IMR-90 (cell line): ENCODE measurements at regions not wholly inside any gene's neighbourhood (a gene's known extent, or its start where the extent isn't known, plus 50 kb on each side); places are given as distances from the start of the nearest gene placed in this dataset.

Experiments
- ATAC-seq: fragments of 200-7000 bp; cut with Tn5 transposase; 2 replicates; pipeline ENCODE4 v1.9.1; 2020; ENCODE audit warnings: low read depth, mild to moderate bottlenecking, moderate library complexity
- BruUV-seq: library from RNA; stranded (reverse); fragments of 400-500 nt; replicated peaks from 2 replicates; lab custom pipeline; 2021; lab: Mats Ljungman, UMichigan
- CTCF ChIA-PET: fragments of 300-600 bp; formaldehyde crosslinking; extraction: SDS; loops from one replicate; lab custom pipeline; 2021; ENCODE audit warnings: antibody characterized with exemption; lab: Yijun Ruan, JAX
- POLR2A ChIA-PET: fragments of 300-600 bp; sonication (Branson Sonifier 250); formaldehyde crosslinking; loops from one replicate; lab custom pipeline; 2022; ENCODE audit warnings: antibody characterized with exemption; ENCODE audit not compliant: unreplicated experiment; lab: Charles Lee
- DNase-seq: peaks from one replicate; pipeline ENCODE4 v3.0.0; 2013
- H2AFZ ChIP-seq: replicated peaks from 2 replicates; pipeline ENCODE3; 2013; ENCODE audit warnings: low read length, mild to moderate bottlenecking; ENCODE audit not compliant: poor library complexity
- H2AK5ac ChIP-seq: 2 replicates; pipeline ENCODE4 v1.6.1; 2013; ENCODE audit warnings: low read depth, low read length, inconsistent platforms
- H2AK9ac ChIP-seq: replicated peaks from 2 replicates; pipeline ENCODE3; 2013; ENCODE audit warnings: mild to moderate bottlenecking, low read depth, low read length, moderate library complexity; ENCODE audit not compliant: poor library complexity
- H2BK120ac ChIP-seq: 2 replicates; pipeline ENCODE4 v1.6.1; 2013; ENCODE audit warnings: low read depth, low read length, inconsistent platforms
- H2BK15ac ChIP-seq: 3 replicates; pipeline ENCODE4 v1.6.1; 2013; ENCODE audit warnings: low read depth, low read length, inconsistent platforms
- H2BK20ac ChIP-seq: 2 replicates; pipeline ENCODE4 v1.6.1; 2013; ENCODE audit warnings: low read depth, mild to moderate bottlenecking, inconsistent platforms, low read length, moderate library complexity
- H2BK5ac ChIP-seq: 2 replicates; pipeline ENCODE4 v1.6.1; 2013; ENCODE audit warnings: mild to moderate bottlenecking, low read depth, low read length, inconsistent platforms; ENCODE audit not compliant: poor library complexity, severe bottlenecking
- H3K14ac ChIP-seq: replicated peaks from 2 replicates; pipeline ENCODE4 v1.6.1; 2013; ENCODE audit warnings: low read depth, low read length, inconsistent platforms
- H3K18ac ChIP-seq: 2 replicates; pipeline ENCODE4 v1.6.1; 2013; ENCODE audit warnings: low read depth, low read length, control low read depth
- H3K23ac ChIP-seq: 2 replicates; pipeline ENCODE4 v1.6.1; 2013; ENCODE audit warnings: low read depth, low read length, inconsistent platforms
- H3K27ac ChIP-seq: 2 replicates; pipeline ENCODE4 v1.5.1; 2013; ENCODE audit warnings: mild to moderate bottlenecking, control low read depth, low read length; ENCODE audit not compliant: insufficient read depth
- H3K27me3 ChIP-seq: 2 replicates; pipeline ENCODE4 v1.6.1; 2013; ENCODE audit warnings: low read length; ENCODE audit not compliant: control insufficient read depth, insufficient read depth
- H3K36me3 ChIP-seq: 2 replicates; pipeline ENCODE4 v1.6.1; 2013; ENCODE audit warnings: low read length, mixed read lengths; ENCODE audit not compliant: control insufficient read depth, insufficient read depth
- H3K4ac ChIP-seq: 2 replicates; pipeline ENCODE4 v1.6.1; 2013; ENCODE audit warnings: low read depth, low read length, inconsistent platforms
- H3K4me1 ChIP-seq: 2 replicates; pipeline ENCODE4 v1.6.1; 2013; ENCODE audit warnings: low read length, mixed read lengths; ENCODE audit not compliant: control insufficient read depth, insufficient read depth
- H3K4me2 ChIP-seq: 2 replicates; pipeline ENCODE4 v1.6.1; 2013; ENCODE audit warnings: low read depth, mild to moderate bottlenecking, control low read depth, low read length, moderate library complexity
- H3K4me3 ChIP-seq: 2 replicates; pipeline ENCODE4 v1.5.1; 2013; ENCODE audit warnings: low read depth, mild to moderate bottlenecking, control low read depth, low read length, moderate library complexity; ENCODE audit not compliant: insufficient read depth
- H3K56ac ChIP-seq: 2 replicates; pipeline ENCODE4 v1.6.1; 2013; ENCODE audit warnings: low read length, inconsistent platforms; ENCODE audit not compliant: insufficient read depth; ENCODE audit errors: extremely low read depth
- H3K79me1 ChIP-seq, 2 experiments: 2 replicates each; pipeline ENCODE4 v1.6.1; 2013; ENCODE audit warnings: low read length in 2 of 2, inconsistent platforms in 1 of 2, low read depth in 1 of 2
- H3K9ac ChIP-seq: 2 replicates; pipeline ENCODE4 v1.6.1; 2013; ENCODE audit warnings: low read depth, low read length, control low read depth
- H3K9me1 ChIP-seq: 2 replicates; pipeline ENCODE4 v1.6.1; 2013; ENCODE audit warnings: low read length, inconsistent platforms; ENCODE audit not compliant: insufficient read depth
- H3K9me3 ChIP-seq: 2 replicates; pipeline ENCODE4 v1.6.1; 2013; ENCODE audit warnings: low read length; ENCODE audit not compliant: control insufficient read depth, insufficient read depth
- H4K20me1 ChIP-seq: 2 replicates; pipeline ENCODE4 v1.6.1; 2013; ENCODE audit warnings: low read length, inconsistent platforms; ENCODE audit not compliant: insufficient read depth
- H4K5ac ChIP-seq: 2 replicates; pipeline ENCODE4 v1.6.1; 2013; ENCODE audit warnings: mild to moderate bottlenecking, low read depth, low read length, control low read depth
- H4K8ac ChIP-seq, 2 experiments: 2 replicates each; pipeline ENCODE4 v1.6.1; 2013; ENCODE audit warnings: low read depth in 2 of 2, low read length in 2 of 2, control low read depth in 1 of 2, inconsistent platforms in 1 of 2
- H4K91ac ChIP-seq: 2 replicates; pipeline ENCODE4 v1.6.1; 2013; ENCODE audit warnings: low read depth, low read length, inconsistent platforms; ENCODE audit not compliant: insufficient read depth
- BHLHE40 ChIP-seq: fragments of 150-350 bp; IDR thresholded peaks from 2 replicates; pipeline ENCODE4 v1.6.1; 2016; ENCODE audit warnings: mild to moderate bottlenecking, low read depth, low read length
- MAZ ChIP-seq: IDR thresholded peaks from 2 replicates; pipeline ENCODE4 v1.6.1; 2012; ENCODE audit warnings: low read depth, mild to moderate bottlenecking, low read length, improper control_type of control experiment, moderate library complexity, borderline replicate concordance
- MXI1 ChIP-seq: IDR thresholded peaks from 2 replicates; pipeline ENCODE4 v1.6.1; 2012; ENCODE audit warnings: low read depth, mild to moderate bottlenecking, low read length, moderate library complexity, borderline replicate concordance
- NFE2L2 ChIP-seq: fragments of 150-350 bp; IDR thresholded peaks from 2 replicates; pipeline ENCODE4 v1.6.1; 2016; ENCODE audit warnings: low read depth, mild to moderate bottlenecking, low read length
- RCOR1 ChIP-seq: IDR thresholded peaks from 2 replicates; pipeline ENCODE4 v1.6.1; 2012; ENCODE audit warnings: mild to moderate bottlenecking, low read length, improper control_type of control experiment; ENCODE audit not compliant: insufficient replicate concordance
- WGBS, 2 experiments: methylation state at CpG; one replicate each; pipeline versions ENCODE4 v1.1.5 to v1.1.7; 2013; ENCODE audit warnings: missing lambda C conversion rate in 2 of 2; ENCODE audit not compliant: insufficient read length in 1 of 2; ENCODE audit errors: extremely low coverage in 2 of 2; 5-methylcytosine and 5-hydroxymethylcytosine counted together
- dilution Hi-C: fragments of 300-500 bp; cut with HindIII; formaldehyde crosslinking; loops from one replicate; pipeline ENCODE4 v1.14.3; 2018; ENCODE audit warnings: low sequenced_read_pairs; ENCODE audit not compliant: unreplicated experiment
- in situ Hi-C: fragments of 300-500 bp; cut with MboI; formaldehyde crosslinking; loops from 3 replicates; pipeline ENCODE4 v1.14.3; 2019; ENCODE audit warnings: low sequenced_read_pairs, inconsistent platforms, mixed read lengths
- intact Hi-C: fragments of 100-400 bp; cut with micrococcal nuclease; formaldehyde crosslinking; loops from 2 replicates; pipeline ENCODE4 v1.10.0; 2022

- H4K5ac ChIP-seq: no peak overlapping the region
- TF ChIP-seq NFE2L2 (no peak), BHLHE40 (no peak), MAZ (no peak), RCOR1 (no peak), MXI1 (no peak)
- no peaks in the 10 kb centered on the region for H4K20me1 ChIP-seq
- H3K9ac ChIP-seq: no peak overlapping the region
- no peak overlapping the region for H3K14ac ChIP-seq
- ATAC-seq: no peak
- no peak overlapping the region for H2AFZ ChIP-seq
- no peak overlapping the region for H3K4ac ChIP-seq
- H4K91ac ChIP-seq: no peak overlapping the region
- H2AK9ac ChIP-seq: no peak overlapping the region
- H3K18ac ChIP-seq: no peak overlapping the region
- H3K9me1 ChIP-seq: no peaks in the 10 kb centered on the region
- no peaks in the 10 kb centered on the region for H3K4me1 ChIP-seq
- ChIA-PET CTCF (no interaction called here), POLR2A (no interaction called here)
- in situ Hi-C loops: no loop called here
- DNase-seq: no peak
- no peak overlapping the region for H2BK5ac ChIP-seq
- no peaks in the 10 kb centered on the region for H3K9me3 ChIP-seq
- 100% methylated on average over 1 of the region's 8 CpGs; no CpG with 5 or more reads in 1 of the 2 experiments for WGBS, 2 experiments
- no peak overlapping the region for H2AK5ac ChIP-seq
- H2BK15ac ChIP-seq: no peak overlapping the region
- no peak overlapping the region for H2BK20ac ChIP-seq
- H3K56ac ChIP-seq: 0 out of 2 replicates have a peak overlapping the region, but pooled peaks have one; percentile 11
- no peak overlapping the region for H2BK120ac ChIP-seq
- no TSS peak for BruUV-seq
- no peak overlapping the region for H3K4me3 ChIP-seq
- intact Hi-C loops: no loop called here
- no peak overlapping the region for H4K8ac ChIP-seq
- dilution Hi-C loops: no loop called here
- H3K23ac ChIP-seq: no peak overlapping the region
- no peaks in the 10 kb centered on the region for H3K79me1 ChIP-seq
- H3K4me2 ChIP-seq: no peak overlapping the region
- peaks cover 9% of the 10 kb centered on the region for H3K27me3 ChIP-seq
- H3K27ac ChIP-seq: no peak overlapping the region
- H3K36me3 ChIP-seq: no peaks in the 10 kb centered on the region
Observed at GRCh38 chr11:115709297-115709696, 205.1 kb upstream of the CADM1 start.
